ENCODE measurements at regions not wholly inside any gene's neighbourhood (a gene's known extent, or its start where the extent isn't known, plus 50 kb on each side); places are given as distances from the start of the nearest gene placed in this dataset.
"Not testable (repeated sequence)": the region's sequence is repeated elsewhere in the genome, so short reads cannot be mapped to it uniquely, and the experiment has no call there.

GRCh38 chr4:67274671-67275070 lies 270.6 kb downstream of the CENPC start:
- H3K79me2 ChIP-seq (ENCODE audit: insufficient read depth, low read length); H3K9me3 ChIP-seq (ENCODE audit: low read length); H3K9ac ChIP-seq (ENCODE audit: insufficient read depth, low read depth, low read length); H3K36me3 ChIP-seq (replicated peaks in 1 of 2; ENCODE audit: control insufficient read depth in 1 of 2, insufficient read depth in 2 of 2, low read length in 2 of 2); H2AFZ ChIP-seq (ENCODE audit: low read length); H3K27ac ChIP-seq (ENCODE audit: extremely low read length, insufficient read depth, low read length); H3K4me3 ChIP-seq (replicated peaks in 1 of 3; ENCODE audit: insufficient read depth in 1 of 3, low read depth in 2 of 3, low read length in 3 of 3); FAIRE-seq; DNase-seq (ENCODE audit: low spot score); H3K27me3 ChIP-seq (ENCODE audit: control insufficient read depth in 1 of 2, insufficient read depth in 2 of 2, low read length in 2 of 2); in situ Hi-C loops (cut with HindIII; ENCODE audit: extremely low pct_ligation_motif_present, low pct_unique_long_range_greater_than_20kb); CTCF ChIA-PET (ENCODE audit: low intra/inter-chr PET ratio, low total read pairs); H4K20me1 ChIP-seq (ENCODE audit: insufficient read depth, low read length); H3K4me2 ChIP-seq (ENCODE audit: low read depth, low read length); BruUV-seq (replicated peaks); intact Hi-C loops (cut with micrococcal nuclease; ENCODE audit: unreplicated experiment); POLR2A ChIA-PET; H3K4me1 ChIP-seq (ENCODE audit: insufficient read depth, low read length); ATAC-seq: not testable (repeated sequence)
- WGBS (ENCODE audit: low lambda C conversion rate): 16% methylated on average over 3 of the region's 3 CpGs

- 0% methylated on average over 2 of the region's 2 CpGs for WGBS (ENCODE audit: low lambda C conversion rate)
- DNase-seq (ENCODE audit: low spot score): peak; percentile 8
These were observed 271.6 kb downstream of the CENPC start for GRCh38 chr4:67273666-67274065.

More at GRCh38 chr4:67273666-67274065, 271.6 kb downstream of the CENPC start:
- H3K9ac ChIP-seq (ENCODE audit: insufficient read depth, low read depth, low read length): no peak overlapping the region
- H3K4me3 ChIP-seq (replicated peaks in 1 of 3; ENCODE audit: insufficient read depth in 1 of 3, low read depth in 2 of 3, low read length in 3 of 3): no peak overlapping the region
- H3K79me2 ChIP-seq (ENCODE audit: insufficient read depth, low read length): no peaks in the 10 kb centered on the region
- H3K4me2 ChIP-seq (ENCODE audit: low read depth, low read length): no peak overlapping the region
- H3K27me3 ChIP-seq (ENCODE audit: control insufficient read depth in 1 of 2, insufficient read depth in 2 of 2, low read length in 2 of 2): no peaks in the 10 kb centered on the region
- FAIRE-seq (no peak), ATAC-seq (no peak)
- BruUV-seq (replicated peaks): no TSS peak
- H3K4me1 ChIP-seq (ENCODE audit: insufficient read depth, low read length): no peaks in the 10 kb centered on the region
- CTCF ChIA-PET (ENCODE audit: low intra/inter-chr PET ratio, low total read pairs): no interaction called here
- no peak for TF ChIP-seq ZBTB43 (CRISPR knock-in tag; conservative IDR thresholded peaks at IDR 0.05)
- no peak for TF ChIP-seq FOXA1 (IDR thresholded peaks at IDR 0.05)
- peak; percentile 61 for TF ChIP-seq FOXA1 (CRISPR knock-in tag; IDR thresholded peaks at IDR 0.05)
- peak; percentile 86 for TF ChIP-seq ZNF281 (CRISPR knock-in tag; IDR thresholded peaks at IDR 0.05; ENCODE audit: borderline replicate concordance)
- no peak overlapping the region for H3K27ac ChIP-seq (ENCODE audit: extremely low read length, insufficient read depth, low read length)
- in situ Hi-C loops (cut with HindIII; ENCODE audit: extremely low pct_ligation_motif_present, low pct_unique_long_range_greater_than_20kb) (no loop called here), intact Hi-C loops (cut with micrococcal nuclease; ENCODE audit: unreplicated experiment) (no loop called here)
- H3K9me3 ChIP-seq (ENCODE audit: low read length): no peaks in the 10 kb centered on the region
- no peak overlapping the region for H2AFZ ChIP-seq (ENCODE audit: low read length)
- POLR2A ChIA-PET: no interaction called here
- H4K20me1 ChIP-seq (ENCODE audit: insufficient read depth, low read length): no peaks in the 10 kb centered on the region
- H3K36me3 ChIP-seq (replicated peaks in 1 of 2; ENCODE audit: control insufficient read depth in 1 of 2, insufficient read depth in 2 of 2, low read length in 2 of 2): no peaks in the 10 kb centered on the region

Measured in HepG2 (cell line).